ENCODE measurements at regions not wholly inside any gene's neighbourhood (a gene's known extent, or its start where the extent isn't known, plus 50 kb on each side); places are given as distances from the start of the nearest gene placed in this dataset.

- TF ChIP-seq, protein P1, sequence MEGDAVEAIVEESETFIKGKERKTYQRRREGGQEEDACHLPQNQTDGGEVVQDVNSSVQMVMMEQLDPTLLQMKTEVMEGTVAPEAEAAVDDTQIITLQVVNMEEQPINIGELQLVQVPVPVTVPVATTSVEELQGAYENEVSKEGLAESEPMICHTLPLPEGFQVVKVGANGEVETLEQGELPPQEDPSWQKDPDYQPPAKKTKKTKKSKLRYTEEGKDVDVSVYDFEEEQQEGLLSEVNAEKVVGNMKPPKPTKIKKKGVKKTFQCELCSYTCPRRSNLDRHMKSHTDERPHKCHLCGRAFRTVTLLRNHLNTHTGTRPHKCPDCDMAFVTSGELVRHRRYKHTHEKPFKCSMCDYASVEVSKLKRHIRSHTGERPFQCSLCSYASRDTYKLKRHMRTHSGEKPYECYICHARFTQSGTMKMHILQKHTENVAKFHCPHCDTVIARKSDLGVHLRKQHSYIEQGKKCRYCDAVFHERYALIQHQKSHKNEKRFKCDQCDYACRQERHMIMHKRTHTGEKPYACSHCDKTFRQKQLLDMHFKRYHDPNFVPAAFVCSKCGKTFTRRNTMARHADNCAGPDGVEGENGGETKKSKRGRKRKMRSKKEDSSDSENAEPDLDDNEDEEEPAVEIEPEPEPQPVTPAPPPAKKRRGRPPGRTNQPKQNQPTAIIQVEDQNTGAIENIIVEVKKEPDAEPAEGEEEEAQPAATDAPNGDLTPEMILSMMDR (IDR thresholded peaks at IDR 0.05): no peak
- Histone ChIP-seq H3K27me3 (no peaks in the 10 kb centered on the region), H3K4me3 (no peak overlapping the region), H3K27ac (no peak overlapping the region), H3K9me3 (no peaks in the 10 kb centered on the region), H3K36me3 (no peaks in the 10 kb centered on the region), H3K4me1 (no peaks in the 10 kb centered on the region)
- DNase-seq (ENCODE audit: low spot score): no peak
Observed at GRCh38 chr4:116585246-116585645, 500.1 kb downstream of the TRAM1L1 start.

GRCh38 chr4:116577321-116577720 lies 508.1 kb downstream of the TRAM1L1 start:
- TF ChIP-seq, protein P1 (IDR thresholded peaks at IDR 0.05): no peak
- no peak for DNase-seq (ENCODE audit: low spot score)
- no peaks in the 10 kb centered on the region for H3K36me3 ChIP-seq
- H3K27ac ChIP-seq: no peak overlapping the region
- no peaks in the 10 kb centered on the region for H3K9me3 ChIP-seq
- H3K27me3 ChIP-seq: no peaks in the 10 kb centered on the region
- no peak overlapping the region for H3K4me3 ChIP-seq
- H3K4me1 ChIP-seq: no peaks in the 10 kb centered on the region

GRCh38 chr4:116573540-116573939 lies 511.8 kb downstream of the TRAM1L1 start:
- Histone ChIP-seq H3K4me1 (no peaks in the 10 kb centered on the region), H3K4me3 (no peak overlapping the region), H3K36me3 (no peaks in the 10 kb centered on the region), H3K9me3 (no peaks in the 10 kb centered on the region), H3K27me3 (no peaks in the 10 kb centered on the region), H3K27ac (no peak overlapping the region)
- TF ChIP-seq, protein P1 (IDR thresholded peaks at IDR 0.05): no peak
- DNase-seq (ENCODE audit: low spot score): no peak

- Histone ChIP-seq H3K36me3 (no peaks in the 10 kb centered on the region), H3K4me1 (no peaks in the 10 kb centered on the region), H3K27me3 (no peaks in the 10 kb centered on the region), H3K4me3 (no peak overlapping the region), H3K9me3 (peaks cover 0 to 15% of the 10 kb centered on the region in 2 donors), H3K27ac (no peak overlapping the region)
- TF ChIP-seq, protein P1 (IDR thresholded peaks at IDR 0.05): no peak
- no peak for DNase-seq (ENCODE audit: low spot score)
Observed at GRCh38 chr4:116561768-116562167, 523.6 kb downstream of the TRAM1L1 start.

DNA sequence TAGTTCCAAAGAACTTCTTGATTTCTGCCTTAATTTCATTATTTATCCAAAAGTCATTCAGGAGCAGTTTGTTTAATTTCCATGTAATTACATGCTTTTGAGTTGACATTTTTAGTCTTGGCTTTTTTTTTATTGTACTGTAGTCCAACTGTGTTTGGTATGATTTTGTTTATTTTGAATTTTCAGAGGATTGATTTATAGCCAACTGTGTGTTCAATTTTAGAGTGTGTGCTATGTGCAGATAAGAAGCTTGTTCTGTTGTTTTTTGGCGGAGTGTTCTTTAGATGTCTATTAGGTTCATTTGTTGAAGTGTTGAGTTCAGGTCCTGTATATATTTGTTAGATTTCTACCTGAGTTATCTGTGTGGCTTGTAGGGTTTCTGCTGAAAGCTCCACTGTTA lies 533.6 kb downstream of the TRAM1L1 start:
- H3K36me3 ChIP-seq: no peaks in the 10 kb centered on the region
- no peak overlapping the region for H3K4me3 ChIP-seq
- H3K27me3 ChIP-seq: no peaks in the 10 kb centered on the region
- TF ChIP-seq, protein P1 (IDR thresholded peaks at IDR 0.05): no peak
- no peaks in the 10 kb centered on the region for H3K9me3 ChIP-seq
- H3K4me1 ChIP-seq: no peaks in the 10 kb centered on the region
- no peak for DNase-seq (ENCODE audit: low spot score)
- H3K27ac ChIP-seq: no peak overlapping the region

GRCh38 chr4:116547632-116548031 lies 537.7 kb downstream of the TRAM1L1 start:
- no peaks in the 10 kb centered on the region for H3K36me3 ChIP-seq
- no peaks in the 10 kb centered on the region for H3K9me3 ChIP-seq
- H3K4me1 ChIP-seq: no peaks in the 10 kb centered on the region
- no peaks in the 10 kb centered on the region for H3K27me3 ChIP-seq
- H3K27ac ChIP-seq: no peak overlapping the region
- TF ChIP-seq, protein P1 (IDR thresholded peaks at IDR 0.05): no peak
- DNase-seq (ENCODE audit: low spot score): no peak
- H3K4me3 ChIP-seq: no peak overlapping the region

Data from right atrium auricular region (tissue), 2 donors.